ENCODE measurements at regions not wholly inside any gene's neighbourhood (a gene's known extent, or its start where the extent isn't known, plus 50 kb on each side); places are given as distances from the start of the nearest gene placed in this dataset.

- no peak for DNase-seq
- no peak for TF ChIP-seq CTCF (IDR thresholded peaks at IDR 0.05)
- ChIA-PET POLR2A (no interaction called here), CTCF (no interaction called here)
- no peak overlapping the region for H3K4me3 Mint-ChIP-seq
- H3K27ac Mint-ChIP-seq = no peak overlapping the region
- H3K4me1 Mint-ChIP-seq = no peaks in the 10 kb centered on the region
- no peak for ATAC-seq (ENCODE audit: low read depth)
- H3K9me3 Mint-ChIP-seq = peaks cover 6% of the 10 kb centered on the region
- no peaks in the 10 kb centered on the region for H3K36me3 Mint-ChIP-seq (ENCODE audit: low read depth)
- no peaks in the 10 kb centered on the region for H3K27me3 Mint-ChIP-seq
- intact Hi-C loops (cut with micrococcal nuclease) = no loop called here
These were observed 479.1 kb upstream of the ZNF717 start for GRCh38 chr3:76264496-76264895.

- H3K36me3 Mint-ChIP-seq (ENCODE audit: low read depth) = no peaks in the 10 kb centered on the region
- no peak for TF ChIP-seq CTCF (IDR thresholded peaks at IDR 0.05)
- no peaks in the 10 kb centered on the region for H3K4me1 Mint-ChIP-seq
- no peak overlapping the region for H3K27ac Mint-ChIP-seq
- intact Hi-C loops (cut with micrococcal nuclease) = no loop called here
- H3K27me3 Mint-ChIP-seq = no peaks in the 10 kb centered on the region
- H3K4me3 Mint-ChIP-seq = no peak overlapping the region
- ChIA-PET POLR2A (no interaction called here), CTCF (no interaction called here)
- peaks cover 7% of the 10 kb centered on the region for H3K9me3 Mint-ChIP-seq
- DNase-seq (no peak), ATAC-seq (ENCODE audit: low read depth) (no peak)
These were observed 479.6 kb upstream of the ZNF717 start for GRCh38 chr3:76264911-76265310.

- ChIA-PET POLR2A (no interaction called here), CTCF (no interaction called here)
- Mint-ChIP-seq H3K27ac (no peak overlapping the region), H3K27me3 (no peaks in the 10 kb centered on the region), H3K9me3 (peaks cover 8% of the 10 kb centered on the region), H3K4me1 (no peaks in the 10 kb centered on the region), H3K4me3 (no peak overlapping the region), H3K36me3 (ENCODE audit: low read depth) (no peaks in the 10 kb centered on the region)
- intact Hi-C loops (cut with micrococcal nuclease) = no loop called here
- no peak for TF ChIP-seq CTCF (IDR thresholded peaks at IDR 0.05)
- DNase-seq (no peak), ATAC-seq (ENCODE audit: low read depth) (no peak)
These were observed 481.2 kb upstream of the ZNF717 start for GRCh38 chr3:76266511-76266910.

GRCh38 chr3:76267851-76268380 is 482.6 kb upstream of the ZNF717 start:
- TF ChIP-seq CTCF (IDR thresholded peaks at IDR 0.05) = no peak
- ATAC-seq (ENCODE audit: low read depth) (no peak), DNase-seq (no peak)
- H3K4me3 Mint-ChIP-seq = no peak overlapping the region
- H3K36me3 Mint-ChIP-seq (ENCODE audit: low read depth) = no peaks in the 10 kb centered on the region
- H3K27me3 Mint-ChIP-seq = no peaks in the 10 kb centered on the region
- CTCF ChIA-PET = no interaction called here
- no peaks in the 10 kb centered on the region for H3K4me1 Mint-ChIP-seq
- intact Hi-C loops (cut with micrococcal nuclease) = no loop called here
- no peak overlapping the region for H3K27ac Mint-ChIP-seq
- POLR2A ChIA-PET = no interaction called here
- peaks cover 10% of the 10 kb centered on the region for H3K9me3 Mint-ChIP-seq

- H3K27ac Mint-ChIP-seq = no peak overlapping the region
- H3K4me3 Mint-ChIP-seq = no peak overlapping the region
- ChIA-PET POLR2A (no interaction called here), CTCF (no interaction called here)
- peaks cover 7% of the 10 kb centered on the region for H3K9me3 Mint-ChIP-seq
- TF ChIP-seq CTCF (IDR thresholded peaks at IDR 0.05) = no peak
- ATAC-seq (ENCODE audit: low read depth) (no peak), DNase-seq (no peak)
- intact Hi-C loops (cut with micrococcal nuclease) = no loop called here
- no peaks in the 10 kb centered on the region for H3K4me1 Mint-ChIP-seq
- H3K27me3 Mint-ChIP-seq = no peaks in the 10 kb centered on the region
- H3K36me3 Mint-ChIP-seq (ENCODE audit: low read depth) = no peaks in the 10 kb centered on the region
These were observed 508.5 kb upstream of the ZNF717 start for GRCh38 chr3:76293856-76294255.
